ENCODE measurements at regions not wholly inside any gene's neighbourhood (a gene's known extent, or its start where the extent isn't known, plus 50 kb on each side); places are given as distances from the start of the nearest gene placed in this dataset.
"Not testable (repeated sequence)": the region's sequence is repeated elsewhere in the genome, so short reads cannot be mapped to it uniquely, and the experiment has no call there.

DNA sequence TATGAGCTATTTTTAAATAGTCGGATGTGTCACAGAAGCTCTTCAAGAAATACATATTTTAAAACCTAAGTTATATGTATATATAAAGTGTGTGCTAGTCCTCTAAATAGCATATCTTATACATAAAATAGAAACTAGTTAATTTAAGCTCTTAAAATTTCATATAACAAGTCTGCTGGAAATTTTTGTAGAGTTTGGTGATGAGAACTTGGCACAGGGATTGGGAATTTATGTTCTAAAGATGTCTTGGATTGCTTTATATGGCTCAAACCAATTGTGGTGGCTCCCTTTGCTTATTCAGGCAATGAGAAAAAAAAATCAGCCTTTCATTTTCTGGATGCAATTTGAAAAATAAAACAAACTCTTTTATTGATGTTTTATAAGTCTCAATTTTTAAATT, 142.8 kb upstream of the KCNJ3 start:
- Mint-ChIP-seq H3K4me1 (no peaks in the 10 kb centered on the region), H3K27me3 (no peaks in the 10 kb centered on the region), H3K9me3 (ENCODE audit: low read depth) (no peaks in the 10 kb centered on the region), H3K27ac (no peak overlapping the region), H3K36me3 (no peaks in the 10 kb centered on the region), H3K4me3 (no peak overlapping the region)
- no peak for ATAC-seq
- DNase-seq, result no peak
- CTCF ChIA-PET, result no interaction called here

GRCh38 chr2:154556146-154556545, 142.3 kb upstream of the KCNJ3 start:
- H3K36me3 Mint-ChIP-seq, result no peaks in the 10 kb centered on the region
- no peak for DNase-seq
- H3K27ac Mint-ChIP-seq, result no peak overlapping the region
- CTCF ChIA-PET, result no interaction called here
- no peak overlapping the region for H3K4me3 Mint-ChIP-seq
- H3K27me3 Mint-ChIP-seq, result no peaks in the 10 kb centered on the region
- H3K4me1 Mint-ChIP-seq, result no peaks in the 10 kb centered on the region
- no peaks in the 10 kb centered on the region for H3K9me3 Mint-ChIP-seq (ENCODE audit: low read depth)
- ATAC-seq, result no peak

DNA sequence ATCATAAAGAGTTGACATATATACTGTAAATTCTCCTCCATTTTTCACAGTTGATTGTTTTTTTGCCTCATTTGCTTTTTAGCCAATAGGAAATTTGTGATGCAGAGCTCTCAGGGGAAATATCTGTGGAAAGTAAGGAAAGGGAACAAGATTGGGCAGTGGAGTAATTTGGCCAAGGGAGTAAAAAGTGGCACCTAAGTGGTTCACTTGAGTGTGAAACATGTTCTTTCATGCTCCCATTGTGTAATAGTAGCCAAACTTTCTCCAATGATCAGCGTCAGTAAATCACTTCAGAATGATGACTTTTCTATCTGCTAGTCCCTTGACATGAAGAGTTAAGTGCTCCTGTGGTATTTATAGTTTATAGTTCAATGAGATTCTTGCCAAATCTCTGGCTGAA, 141.9 kb upstream of the KCNJ3 start:
- Mint-ChIP-seq H3K9me3 (ENCODE audit: low read depth) (no peaks in the 10 kb centered on the region), H3K27ac (no peak overlapping the region), H3K36me3 (no peaks in the 10 kb centered on the region), H3K4me1 (no peaks in the 10 kb centered on the region), H3K27me3 (no peaks in the 10 kb centered on the region), H3K4me3 (no peak overlapping the region)
- CTCF ChIA-PET, result no interaction called here
- DNase-seq (no peak), ATAC-seq (no peak)

DNA sequence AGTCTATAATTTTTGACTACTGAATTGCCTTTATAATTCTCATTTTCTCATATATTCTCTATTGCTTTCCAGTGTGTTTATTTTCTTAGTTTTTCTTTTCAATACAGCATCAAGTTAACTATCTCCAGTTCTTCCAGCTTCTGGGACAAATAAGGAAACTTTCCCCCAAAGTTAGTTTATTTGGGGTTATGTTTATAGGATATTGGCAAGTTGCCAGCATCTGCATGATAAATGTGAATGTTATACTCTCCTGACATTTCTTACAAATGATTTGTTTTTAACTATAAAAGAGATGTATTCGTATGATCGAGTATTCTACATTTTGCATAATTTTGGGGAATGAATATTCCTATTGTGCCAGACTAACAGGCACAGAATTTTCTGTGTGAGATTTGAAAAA, 140.6 kb upstream of the KCNJ3 start:
- H3K4me3 Mint-ChIP-seq, result no peak overlapping the region
- H3K27me3 Mint-ChIP-seq, result no peaks in the 10 kb centered on the region
- H3K36me3 Mint-ChIP-seq, result no peaks in the 10 kb centered on the region
- CTCF ChIA-PET, result no interaction called here
- no peak for DNase-seq
- no peak overlapping the region for H3K27ac Mint-ChIP-seq
- H3K9me3 Mint-ChIP-seq (ENCODE audit: low read depth), result no peaks in the 10 kb centered on the region
- ATAC-seq, result no peak
- H3K4me1 Mint-ChIP-seq, result no peaks in the 10 kb centered on the region

- DNase-seq, result no peak
- no peaks in the 10 kb centered on the region for H3K27me3 Mint-ChIP-seq
- H3K4me3 Mint-ChIP-seq, result no peak overlapping the region
- ATAC-seq, result no peak
- no peaks in the 10 kb centered on the region for H3K4me1 Mint-ChIP-seq
- CTCF ChIA-PET, result no interaction called here
- no peaks in the 10 kb centered on the region for H3K9me3 Mint-ChIP-seq (ENCODE audit: low read depth)
- no peak overlapping the region for H3K27ac Mint-ChIP-seq
- H3K36me3 Mint-ChIP-seq, result no peaks in the 10 kb centered on the region
Measured at GRCh38 chr2:154565433-154565832, 133.1 kb upstream of the KCNJ3 start.

GRCh38 chr2:154568413-154568812, 130.1 kb upstream of the KCNJ3 start:
- H3K27ac Mint-ChIP-seq, result no peak overlapping the region
- no peaks in the 10 kb centered on the region for H3K9me3 Mint-ChIP-seq (ENCODE audit: low read depth)
- H3K27me3 Mint-ChIP-seq, result no peaks in the 10 kb centered on the region
- CTCF ChIA-PET, result no interaction called here
- H3K36me3 Mint-ChIP-seq, result no peaks in the 10 kb centered on the region
- ATAC-seq (no peak), DNase-seq (no peak)
- H3K4me1 Mint-ChIP-seq, result no peaks in the 10 kb centered on the region
- H3K4me3 Mint-ChIP-seq, result no peak overlapping the region

DNA sequence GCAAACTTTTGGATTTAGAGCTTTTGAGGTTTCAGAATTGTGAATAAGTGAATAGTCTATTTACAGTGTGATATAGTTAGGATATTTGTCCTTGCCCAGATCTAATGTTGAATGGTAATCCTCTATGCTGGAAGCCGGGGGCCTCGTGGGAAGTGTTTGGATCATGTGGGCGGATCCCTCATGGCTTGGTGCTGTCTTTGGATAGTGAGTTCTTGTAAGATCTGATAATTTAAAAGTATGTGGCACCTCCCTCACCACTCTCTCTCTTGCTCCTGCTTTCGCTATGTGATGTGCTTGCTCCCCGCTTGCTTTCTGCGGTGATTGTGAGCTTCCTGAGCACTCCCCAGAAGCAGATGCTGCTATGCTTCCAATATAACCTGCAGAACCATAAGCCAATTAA, 128.0 kb upstream of the KCNJ3 start:
- Mint-ChIP-seq H3K27me3 (no peaks in the 10 kb centered on the region), H3K4me3 (no peak overlapping the region), H3K27ac (no peak overlapping the region), H3K9me3 (ENCODE audit: low read depth) (no peaks in the 10 kb centered on the region), H3K4me1 (no peaks in the 10 kb centered on the region), H3K36me3 (no peaks in the 10 kb centered on the region)
- CTCF ChIA-PET, result no interaction called here
- no peak for DNase-seq
- no peak for ATAC-seq

GRCh38 chr2:154576699-154577098, 121.8 kb upstream of the KCNJ3 start:
- ATAC-seq; DNase-seq; H3K4me1 Mint-ChIP-seq; CTCF ChIA-PET; H3K27me3 Mint-ChIP-seq; H3K9me3 Mint-ChIP-seq (ENCODE audit: low read depth); H3K36me3 Mint-ChIP-seq; H3K27ac Mint-ChIP-seq; H3K4me3 Mint-ChIP-seq: not testable (repeated sequence)

DNA sequence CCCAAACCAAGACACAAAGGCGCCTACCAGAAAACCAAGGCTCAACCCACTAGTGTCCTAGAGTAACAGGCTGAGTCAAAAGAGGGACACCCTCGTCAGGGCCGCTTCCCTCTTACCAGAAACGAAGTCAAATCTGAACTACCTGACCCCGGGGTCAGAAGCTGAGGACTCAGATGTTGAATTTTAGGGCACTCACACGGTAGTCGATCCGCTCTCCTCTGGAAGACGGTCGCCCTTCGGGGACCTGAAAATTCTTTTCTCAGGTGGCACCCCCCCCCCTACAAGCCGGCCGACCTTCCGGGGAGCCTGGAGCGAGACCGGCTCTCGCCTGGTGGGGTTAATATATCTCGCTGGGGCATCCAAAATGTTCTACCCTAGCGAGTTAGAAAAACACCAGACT, 121.1 kb upstream of the KCNJ3 start:
- no peaks in the 10 kb centered on the region for H3K36me3 Mint-ChIP-seq
- ATAC-seq, result no peak
- H3K4me3 Mint-ChIP-seq, result no peak overlapping the region
- no peaks in the 10 kb centered on the region for H3K4me1 Mint-ChIP-seq
- CTCF ChIA-PET, result no interaction called here
- peaks cover 6% of the 10 kb centered on the region for H3K9me3 Mint-ChIP-seq (ENCODE audit: low read depth)
- no peak overlapping the region for H3K27ac Mint-ChIP-seq
- DNase-seq, result no peak
- no peaks in the 10 kb centered on the region for H3K27me3 Mint-ChIP-seq

DNA sequence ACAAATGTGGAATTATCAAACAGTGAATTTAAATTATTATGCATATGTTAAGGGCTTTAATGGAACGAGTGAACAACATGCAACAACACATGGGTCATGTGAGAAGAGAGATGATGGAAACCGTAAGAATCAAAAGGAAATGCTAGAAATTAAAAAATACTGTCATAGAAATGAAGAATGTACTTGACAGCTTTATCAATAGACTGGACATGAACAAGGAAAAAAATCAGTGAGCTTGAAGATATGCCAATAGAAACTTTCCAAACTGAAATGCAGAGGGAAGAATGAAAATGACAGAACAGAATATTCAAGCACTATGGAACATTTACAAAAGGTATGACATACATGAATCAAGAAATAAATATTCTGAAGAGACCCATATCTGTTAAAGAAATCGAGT, 117.7 kb upstream of the KCNJ3 start:
- H3K27ac Mint-ChIP-seq, result no peak overlapping the region
- H3K36me3 Mint-ChIP-seq, result no peaks in the 10 kb centered on the region
- H3K4me3 Mint-ChIP-seq, result no peak overlapping the region
- CTCF ChIA-PET, result no interaction called here
- ATAC-seq (no peak), DNase-seq (no peak)
- H3K27me3 Mint-ChIP-seq, result no peaks in the 10 kb centered on the region
- H3K9me3 Mint-ChIP-seq (ENCODE audit: low read depth), result peaks cover 6% of the 10 kb centered on the region
- no peaks in the 10 kb centered on the region for H3K4me1 Mint-ChIP-seq

GRCh38 chr2:154582694-154583093, 115.8 kb upstream of the KCNJ3 start:
- H3K9me3 Mint-ChIP-seq (ENCODE audit: low read depth); H3K27me3 Mint-ChIP-seq; DNase-seq; H3K36me3 Mint-ChIP-seq; H3K4me3 Mint-ChIP-seq; CTCF ChIA-PET; ATAC-seq; H3K27ac Mint-ChIP-seq; H3K4me1 Mint-ChIP-seq: not testable (repeated sequence)

DNA sequence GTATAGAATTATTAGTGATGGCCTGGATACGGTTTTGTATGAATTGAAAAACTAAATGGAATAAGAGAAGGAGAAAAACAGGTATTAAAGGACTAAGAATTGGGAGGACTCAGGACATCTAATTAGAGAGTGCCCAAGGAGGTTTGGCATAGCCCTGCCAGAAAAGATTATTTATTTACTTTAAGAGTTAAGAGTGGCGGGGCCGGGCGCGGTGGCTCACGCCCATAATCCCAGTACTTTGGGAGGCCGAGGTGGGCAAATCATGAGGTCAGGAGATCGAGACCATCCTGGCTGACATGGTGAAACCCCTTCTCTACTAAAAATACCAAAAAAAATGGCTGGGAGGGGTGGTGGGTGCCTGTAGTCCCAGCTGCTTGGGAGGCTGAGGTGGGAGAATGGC, 115.2 kb upstream of the KCNJ3 start:
- H3K9me3 Mint-ChIP-seq (ENCODE audit: low read depth); H3K4me3 Mint-ChIP-seq; DNase-seq; H3K27ac Mint-ChIP-seq; H3K4me1 Mint-ChIP-seq; CTCF ChIA-PET; H3K27me3 Mint-ChIP-seq; H3K36me3 Mint-ChIP-seq; ATAC-seq: not testable (repeated sequence)

GRCh38 chr2:154587739-154588138, 110.8 kb upstream of the KCNJ3 start:
- CTCF ChIA-PET, result no interaction called here
- ATAC-seq (no peak), DNase-seq (no peak)
- Mint-ChIP-seq H3K9me3 (ENCODE audit: low read depth) (peaks cover 2% of the 10 kb centered on the region), H3K27me3 (no peaks in the 10 kb centered on the region), H3K27ac (no peak overlapping the region), H3K4me1 (no peaks in the 10 kb centered on the region), H3K36me3 (no peaks in the 10 kb centered on the region), H3K4me3 (no peak overlapping the region)

DNA sequence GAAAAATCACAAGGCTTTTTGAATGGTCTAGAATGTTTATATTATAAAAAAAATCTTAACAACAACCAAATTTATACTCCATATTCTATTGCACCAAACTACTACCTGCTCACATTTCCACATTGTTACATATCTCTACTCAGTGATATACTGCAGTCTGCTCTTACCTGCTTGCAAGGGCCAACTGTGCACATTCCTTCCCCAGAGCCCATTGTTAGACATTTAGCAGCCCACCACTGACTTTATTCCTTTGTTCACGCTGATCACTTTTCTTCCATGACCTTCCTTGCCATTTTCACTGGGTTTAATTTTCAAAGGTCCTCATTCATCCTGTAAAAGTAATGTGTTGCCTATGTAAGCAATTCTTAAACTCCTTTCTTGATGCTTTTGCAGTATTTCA, 109.7 kb upstream of the KCNJ3 start:
- Mint-ChIP-seq H3K4me3 (no peak overlapping the region), H3K9me3 (ENCODE audit: low read depth) (peaks cover 2% of the 10 kb centered on the region), H3K27me3 (no peaks in the 10 kb centered on the region), H3K27ac (no peak overlapping the region), H3K4me1 (no peaks in the 10 kb centered on the region), H3K36me3 (no peaks in the 10 kb centered on the region)
- CTCF ChIA-PET, result no interaction called here
- no peak for ATAC-seq
- no peak for DNase-seq

DNA sequence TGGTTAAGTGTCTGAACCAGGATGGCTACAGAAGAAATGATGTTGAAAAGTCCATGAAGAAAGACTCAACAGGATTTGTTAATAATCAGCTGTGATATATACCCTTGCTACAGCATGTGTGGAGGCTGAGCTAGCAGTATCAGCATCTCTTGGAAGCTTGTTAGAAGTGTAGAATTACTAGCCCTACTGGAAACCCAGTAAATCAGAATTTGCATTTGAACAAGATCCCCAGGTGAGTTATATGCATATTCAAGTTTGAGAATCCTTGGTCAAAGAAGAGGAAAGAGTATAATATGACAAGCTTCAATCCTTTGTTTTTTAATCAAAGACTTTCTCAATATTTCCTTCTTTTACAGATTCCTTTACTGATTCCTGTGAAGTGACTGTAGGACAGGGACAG, 109.0 kb upstream of the KCNJ3 start:
- Mint-ChIP-seq H3K27me3 (no peaks in the 10 kb centered on the region), H3K4me1 (no peaks in the 10 kb centered on the region), H3K9me3 (ENCODE audit: low read depth) (peaks cover 2% of the 10 kb centered on the region), H3K4me3 (no peak overlapping the region), H3K27ac (no peak overlapping the region), H3K36me3 (no peaks in the 10 kb centered on the region)
- no peak for ATAC-seq
- CTCF ChIA-PET, result no interaction called here
- no peak for DNase-seq
